GM18867 (cell line): ENCODE measurements at regions not wholly inside any gene's neighbourhood (a gene's known extent, or its start where the extent isn't known, plus 50 kb on each side); places are given as distances from the start of the nearest gene placed in this dataset.
A peak's percentile ranks its signal among the peaks of the same experiment; 100 is the strongest.

Source experiments
- ATAC-seq: cut with Tn5 transposase; IDR thresholded peaks from one replicate; pipeline ENCODE4 v1.9.1; 2021; ENCODE audit warnings: mild to moderate bottlenecking, moderate library complexity; ENCODE audit not compliant: unreplicated experiment

DNA sequence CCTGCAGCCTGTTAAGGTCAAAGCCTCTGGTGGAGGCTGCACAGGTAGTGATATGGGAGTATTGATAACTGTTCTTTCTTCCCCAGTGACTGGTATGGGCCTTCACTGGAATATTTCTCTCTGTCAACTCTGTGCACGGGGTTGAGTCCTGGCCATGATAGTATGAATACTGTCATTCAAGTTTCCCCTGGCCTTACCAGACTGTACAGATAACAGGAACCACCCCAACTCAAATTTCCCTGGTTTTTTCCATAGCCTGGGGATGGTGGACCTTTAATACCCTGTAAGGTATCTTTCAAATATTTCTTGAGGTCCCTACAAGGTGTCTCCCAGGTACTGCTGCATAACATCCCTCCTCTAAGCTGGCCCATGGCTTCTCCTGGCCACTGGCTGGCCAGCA lies 51.4 kb upstream of the TNFAIP3 start:
- no peak for ATAC-seq

DNA sequence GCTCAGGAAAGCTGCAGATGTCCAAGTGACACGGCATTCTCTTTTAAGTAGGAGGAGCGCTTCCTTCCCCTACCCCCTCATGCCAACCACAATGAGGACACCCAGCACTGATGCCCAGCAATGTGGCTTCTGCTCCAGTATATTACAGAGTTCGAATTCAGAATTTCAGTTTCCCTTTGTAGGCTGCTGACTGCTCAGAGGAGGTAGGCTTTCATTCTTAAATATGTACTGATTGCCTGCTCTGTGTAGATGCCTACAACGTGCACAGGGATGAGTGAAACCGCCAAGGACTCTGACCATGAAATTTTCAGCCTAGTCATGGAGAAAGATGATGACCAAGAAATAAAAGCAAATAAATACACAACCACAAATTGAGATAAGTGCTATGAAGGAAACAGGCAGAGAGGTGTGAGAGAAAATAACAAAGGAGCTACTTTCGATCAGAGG lies 50.9 kb upstream of the TNFAIP3 start:
- ATAC-seq, result peak; percentile 60

DNA sequence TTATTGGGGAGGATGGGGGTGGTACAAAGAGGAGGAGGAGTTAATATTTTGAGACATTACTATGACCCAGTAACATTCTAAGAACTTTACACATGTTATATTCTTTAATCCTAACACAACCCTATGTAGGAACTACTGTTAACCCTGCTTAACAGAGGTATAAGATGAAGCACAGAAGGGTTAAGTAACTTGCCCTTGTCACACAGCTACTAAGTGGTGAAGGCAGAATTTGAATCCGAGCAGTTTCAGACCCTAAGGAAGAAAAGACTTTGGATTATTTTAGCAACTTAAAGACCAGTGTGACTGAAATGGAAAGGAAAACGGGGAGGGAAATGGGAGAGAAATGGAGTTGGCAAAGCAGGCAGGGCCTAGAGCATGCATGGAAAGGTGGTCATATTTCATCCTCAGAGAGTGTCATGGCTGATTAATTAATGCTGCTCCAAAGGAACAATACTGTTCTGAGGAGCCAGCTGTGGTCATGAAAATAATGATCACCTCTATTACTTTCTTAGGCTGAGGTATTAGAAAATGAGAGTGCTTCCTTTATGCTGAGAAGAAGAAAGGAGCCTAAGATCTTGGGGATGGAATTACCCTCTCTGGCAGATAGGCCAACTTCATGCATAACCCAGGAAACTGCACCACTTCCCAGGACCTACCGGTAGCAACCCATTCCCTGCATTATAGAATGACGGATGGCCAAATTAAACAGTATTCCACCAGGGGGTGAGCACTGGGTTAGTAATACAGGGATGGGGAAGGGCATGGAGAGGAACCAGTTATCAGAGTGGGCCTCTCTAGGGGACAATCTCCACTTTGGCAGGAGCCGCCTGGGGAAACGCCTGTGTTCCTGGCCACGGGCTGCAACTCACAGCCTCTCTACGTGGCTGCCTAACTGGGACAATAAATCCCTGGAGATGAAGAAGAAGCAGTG lies 50.1 kb upstream of the TNFAIP3 start:
- ATAC-seq, result no peak
